BE2C (cell line): ENCODE measurements at regions not wholly inside any gene's neighbourhood (a gene's known extent, or its start where the extent isn't known, plus 50 kb on each side); places are given as distances from the start of the nearest gene placed in this dataset.
A peak's percentile ranks its signal among the peaks of the same experiment; 100 is the strongest.

Experiments used
- DNase-seq: peaks from one replicate; pipeline ENCODE4 v3.0.0-alpha.2; 2020
- H3K27me3 ChIP-seq: fragments of 250-450 bp; sonication (Bioruptor Pico); 2 replicates; pipeline ENCODE4 v1.5.1; 2020; ENCODE audit warnings: mild to moderate bottlenecking
- H3K36me3 ChIP-seq: fragments of 250-450 bp; sonication (Bioruptor Pico); 2 replicates; pipeline ENCODE4 v1.5.1; 2020; ENCODE audit warnings: mild to moderate bottlenecking
- H3K4me1 ChIP-seq: fragments of 250-450 bp; sonication (Bioruptor Pico); 2 replicates; pipeline ENCODE4 v1.5.1; 2020
- H3K4me3 ChIP-seq: 2 replicates; pipeline ENCODE4 v1.5.1; 2011; ENCODE audit warnings: low read depth, low read length
- H3K9me3 ChIP-seq: fragments of 250-450 bp; sonication (Bioruptor Pico); 2 replicates; pipeline ENCODE4 v1.5.1; 2020
- TF ChIP-seq, protein P1 (sequence below): IDR thresholded peaks from 2 replicates; pipeline ENCODE4 v1.5.1; 2012; ENCODE audit warnings: mild to moderate bottlenecking, low read depth, low read length

- Histone ChIP-seq H3K9me3 (no peaks in the 10 kb centered on the region), H3K4me3 (no peak overlapping the region), H3K36me3 (no peaks in the 10 kb centered on the region), H3K27me3 (no peaks in the 10 kb centered on the region), H3K4me1 (no peaks in the 10 kb centered on the region)
- TF ChIP-seq, protein P1, sequence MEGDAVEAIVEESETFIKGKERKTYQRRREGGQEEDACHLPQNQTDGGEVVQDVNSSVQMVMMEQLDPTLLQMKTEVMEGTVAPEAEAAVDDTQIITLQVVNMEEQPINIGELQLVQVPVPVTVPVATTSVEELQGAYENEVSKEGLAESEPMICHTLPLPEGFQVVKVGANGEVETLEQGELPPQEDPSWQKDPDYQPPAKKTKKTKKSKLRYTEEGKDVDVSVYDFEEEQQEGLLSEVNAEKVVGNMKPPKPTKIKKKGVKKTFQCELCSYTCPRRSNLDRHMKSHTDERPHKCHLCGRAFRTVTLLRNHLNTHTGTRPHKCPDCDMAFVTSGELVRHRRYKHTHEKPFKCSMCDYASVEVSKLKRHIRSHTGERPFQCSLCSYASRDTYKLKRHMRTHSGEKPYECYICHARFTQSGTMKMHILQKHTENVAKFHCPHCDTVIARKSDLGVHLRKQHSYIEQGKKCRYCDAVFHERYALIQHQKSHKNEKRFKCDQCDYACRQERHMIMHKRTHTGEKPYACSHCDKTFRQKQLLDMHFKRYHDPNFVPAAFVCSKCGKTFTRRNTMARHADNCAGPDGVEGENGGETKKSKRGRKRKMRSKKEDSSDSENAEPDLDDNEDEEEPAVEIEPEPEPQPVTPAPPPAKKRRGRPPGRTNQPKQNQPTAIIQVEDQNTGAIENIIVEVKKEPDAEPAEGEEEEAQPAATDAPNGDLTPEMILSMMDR = no peak
- no peak for DNase-seq
Observed at GRCh38 chr6:166078294-166078693, 89.4 kb downstream of the TBXT start.

- Histone ChIP-seq H3K4me1 (no peaks in the 10 kb centered on the region), H3K4me3 (no peak overlapping the region), H3K36me3 (no peaks in the 10 kb centered on the region), H3K9me3 (no peaks in the 10 kb centered on the region), H3K27me3 (no peaks in the 10 kb centered on the region)
- no peak for DNase-seq
- TF ChIP-seq, protein P1 = peak; percentile 21
Observed at GRCh38 chr6:166076625-166077024, 91.0 kb downstream of the TBXT start.

- no peaks in the 10 kb centered on the region for H3K36me3 ChIP-seq
- DNase-seq = no peak
- H3K4me3 ChIP-seq = no peak overlapping the region
- TF ChIP-seq, protein P1 = no peak
- H3K27me3 ChIP-seq = no peaks in the 10 kb centered on the region
- H3K4me1 ChIP-seq = no peaks in the 10 kb centered on the region
- no peaks in the 10 kb centered on the region for H3K9me3 ChIP-seq
Observed at GRCh38 chr6:166075925-166076324, 91.7 kb downstream of the TBXT start.

GRCh38 chr6:166075186-166075585 lies 92.5 kb downstream of the TBXT start:
- no peaks in the 10 kb centered on the region for H3K9me3 ChIP-seq
- H3K4me3 ChIP-seq = no peak overlapping the region
- H3K4me1 ChIP-seq = no peaks in the 10 kb centered on the region
- no peak for DNase-seq
- no peaks in the 10 kb centered on the region for H3K27me3 ChIP-seq
- no peaks in the 10 kb centered on the region for H3K36me3 ChIP-seq
- TF ChIP-seq, protein P1 = no peak

GRCh38 chr6:166073082-166073481 lies 94.6 kb downstream of the TBXT start:
- Histone ChIP-seq H3K36me3 (no peaks in the 10 kb centered on the region), H3K9me3 (no peaks in the 10 kb centered on the region), H3K4me3 (no peak overlapping the region), H3K4me1 (peaks cover 7% of the 10 kb centered on the region; the same call in 1 of the 2 replicates), H3K27me3 (no peaks in the 10 kb centered on the region)
- DNase-seq = no peak
- TF ChIP-seq, protein P1 = no peak

DNA sequence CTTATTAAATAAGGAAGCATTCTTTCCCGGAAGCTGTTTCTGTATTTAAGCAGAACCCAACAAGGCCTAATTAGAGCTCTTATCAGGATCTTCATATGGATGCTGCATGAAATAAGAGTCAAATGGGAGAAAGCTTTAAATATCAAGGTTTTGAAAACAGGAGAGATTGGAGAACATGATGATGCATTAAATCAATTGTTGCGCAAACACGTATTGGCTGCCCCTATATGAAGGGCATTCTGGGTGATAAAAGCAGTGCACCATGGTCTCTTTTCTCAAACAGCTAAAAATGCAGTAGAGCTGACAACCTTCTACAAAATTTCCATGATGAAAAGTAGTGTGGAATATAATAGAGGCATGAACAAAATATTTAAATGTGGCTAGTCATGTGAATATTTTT lies 98.9 kb downstream of the TBXT start:
- TF ChIP-seq, protein P1 = no peak
- DNase-seq = no peak

More for the DNA sequence above, 98.9 kb downstream of the TBXT start:
- Histone ChIP-seq H3K9me3 (no peaks in the 10 kb centered on the region), H3K4me1 (peaks cover 7% of the 10 kb centered on the region; the same call in 1 of the 2 replicates), H3K27me3 (no peaks in the 10 kb centered on the region), H3K4me3 (no peak overlapping the region), H3K36me3 (no peaks in the 10 kb centered on the region)
